DMS 273 treated with DMSO at 0.1 percent for 48 hours (cell line): ENCODE measurements at regions not wholly inside any gene's neighbourhood (a gene's known extent, or its start where the extent isn't known, plus 50 kb on each side); places are given as distances from the start of the nearest gene placed in this dataset.

Experiments used
- DNase-seq: peaks from one replicate; lab custom pipeline; 2025; lab: John Stamatoyannopoulos, UW

DNA sequence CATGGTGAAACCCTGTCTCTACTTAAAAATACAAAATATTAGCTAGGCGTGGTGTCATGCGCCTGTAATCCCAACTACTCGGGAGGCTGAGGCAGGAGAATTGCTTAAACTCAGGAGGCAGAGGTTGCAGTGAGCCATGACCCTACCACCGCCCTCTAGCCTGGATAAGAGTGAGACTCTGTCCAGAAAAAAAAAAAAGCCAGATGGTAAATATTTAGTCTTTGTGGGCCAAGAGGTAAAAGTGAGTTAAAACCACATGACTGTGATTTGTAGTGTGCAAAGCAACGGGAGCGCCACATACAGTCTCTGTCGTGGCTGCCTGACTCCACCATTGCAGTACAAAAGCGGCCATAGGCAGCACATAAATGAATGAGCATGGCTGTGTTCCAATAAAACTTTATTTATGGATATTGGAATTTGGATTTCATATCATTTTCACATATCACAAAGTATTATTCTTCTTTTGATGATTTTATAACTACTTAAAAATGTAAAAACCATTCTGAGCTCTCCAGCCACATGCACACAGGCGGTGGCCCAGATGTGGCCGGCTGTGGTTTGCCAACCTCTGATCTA lies 51.8 kb upstream of the CASZ1 start:
- no peak for DNase-seq

- DNase-seq = no peak
These were observed 53.6 kb upstream of the CASZ1 start for GRCh38 chr1:10850026-10850425.

DNA sequence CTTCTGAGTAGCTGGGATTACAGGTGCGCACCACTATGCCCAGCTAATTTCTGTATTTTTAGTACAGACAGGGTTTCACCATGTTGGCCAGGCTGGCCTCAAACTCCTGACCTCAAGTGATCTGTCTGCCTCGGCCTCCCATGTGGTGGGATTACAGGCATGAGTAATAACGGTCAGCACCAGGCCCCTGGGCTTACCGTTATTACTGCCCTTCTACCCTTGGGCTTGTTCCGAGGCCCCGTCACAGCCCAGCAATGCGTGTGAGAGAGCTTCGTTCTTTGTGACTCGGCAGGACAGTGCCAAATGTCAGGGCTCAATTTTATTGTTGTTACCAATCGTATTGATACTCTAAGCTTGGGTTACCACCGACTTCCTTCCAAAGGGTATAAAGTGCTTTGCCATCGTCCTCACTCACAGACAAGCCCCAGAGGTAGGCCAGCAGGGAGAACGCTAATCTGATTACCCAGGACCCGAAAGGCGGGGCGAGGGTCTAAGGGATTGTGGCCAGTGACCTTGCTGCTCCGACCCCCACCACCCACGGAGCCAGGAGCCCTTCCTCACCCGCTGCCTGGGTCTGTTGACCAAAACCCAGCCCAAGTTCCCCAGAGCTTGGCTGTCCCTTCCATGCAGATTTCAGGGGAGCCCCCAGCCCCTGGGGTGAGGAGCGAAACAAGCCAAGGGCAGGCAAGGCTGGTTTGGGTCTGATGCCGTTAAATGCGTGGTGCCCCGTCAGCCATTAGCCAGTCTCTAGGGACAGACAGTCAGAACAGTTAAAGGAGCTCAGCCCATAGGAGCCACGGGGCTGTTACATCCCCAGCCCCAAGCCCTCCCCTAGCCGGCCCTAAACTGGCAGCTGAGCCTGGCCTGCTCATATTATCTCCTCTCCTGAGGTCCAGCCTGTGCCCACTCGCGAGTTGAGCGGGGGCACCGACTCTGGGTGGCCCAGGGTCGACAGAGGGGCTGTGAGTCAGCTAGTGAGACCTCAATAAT lies 54.9 kb upstream of the CASZ1 start:
- DNase-seq = no peak

DNA sequence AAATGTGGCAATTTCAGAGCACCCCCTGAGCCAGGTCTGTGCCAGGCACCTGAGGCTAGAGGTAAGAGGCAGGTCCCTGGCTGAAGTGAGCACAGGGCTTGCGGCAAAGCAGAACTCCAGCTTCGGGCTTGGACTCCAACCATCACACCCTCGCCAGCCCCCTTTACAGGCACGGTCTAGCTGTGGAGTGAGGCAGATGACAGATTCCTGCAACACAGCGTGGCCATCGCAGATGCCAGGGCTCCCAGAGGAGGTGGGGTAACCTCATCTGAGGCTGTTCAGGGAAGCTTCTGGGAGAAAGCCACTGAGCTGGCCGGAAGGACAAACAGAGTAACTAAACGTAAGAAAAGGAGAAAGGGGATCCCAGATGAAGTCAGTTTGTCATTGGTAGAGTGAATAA lies 55.6 kb upstream of the CASZ1 start:
- DNase-seq = no peak

- no peak for DNase-seq
These were observed 56.0 kb upstream of the CASZ1 start for GRCh38 chr1:10852486-10852885.

DNA sequence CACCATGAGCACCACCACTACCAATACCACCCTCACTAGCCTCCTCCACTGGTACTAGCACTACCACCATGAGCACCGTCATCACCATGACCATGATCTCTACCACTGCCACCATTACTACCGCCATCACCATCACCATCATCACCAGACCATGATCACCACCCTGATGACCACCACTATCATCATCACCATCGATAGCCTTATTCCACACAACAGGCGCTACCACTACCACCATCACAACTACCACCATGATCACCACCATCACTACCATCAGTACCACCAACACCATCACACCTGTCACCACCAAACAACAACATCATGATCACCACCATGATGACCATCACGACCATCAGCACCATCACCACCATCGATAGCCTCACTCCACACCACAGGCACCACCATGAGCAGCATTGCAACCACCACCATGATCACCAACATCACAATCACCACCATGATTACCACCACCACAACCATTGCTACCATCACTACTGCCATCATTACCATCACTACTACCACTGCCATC lies 56.6 kb upstream of the CASZ1 start:
- DNase-seq = no peak

- DNase-seq = no peak
These were observed 57.3 kb upstream of the CASZ1 start for GRCh38 chr1:10853701-10854100.

GRCh38 chr1:10854856-10855459 lies 58.5 kb upstream of the CASZ1 start:
- DNase-seq = no peak

DNA sequence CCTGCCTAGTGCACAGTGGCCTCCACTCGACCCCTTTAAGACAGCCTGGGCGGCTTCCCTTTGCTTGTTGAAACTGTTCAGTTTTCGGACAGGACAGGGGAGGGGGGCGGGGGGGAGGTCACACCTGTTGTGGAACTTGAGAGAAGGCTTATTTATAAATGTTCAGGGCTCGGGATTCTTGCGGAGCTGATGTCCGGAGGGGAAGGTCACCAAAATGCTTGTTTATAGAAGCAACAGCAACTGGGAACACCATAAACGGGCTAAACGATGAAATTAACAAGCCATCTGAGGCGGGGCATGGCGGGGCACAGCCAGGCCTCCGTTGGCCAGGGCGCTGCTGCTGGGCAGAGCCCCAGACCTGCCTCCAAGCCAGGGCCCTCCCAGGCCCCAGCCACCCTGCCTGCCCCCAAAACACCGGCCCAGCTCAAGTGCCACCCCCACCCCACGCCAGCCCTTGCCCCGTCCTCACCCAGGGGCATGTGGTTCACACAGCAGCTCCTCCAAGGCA lies 59.8 kb upstream of the CASZ1 start:
- DNase-seq = no peak

- DNase-seq = no peak
These were observed 60.6 kb upstream of the CASZ1 start for GRCh38 chr1:10856863-10857598.

DNA sequence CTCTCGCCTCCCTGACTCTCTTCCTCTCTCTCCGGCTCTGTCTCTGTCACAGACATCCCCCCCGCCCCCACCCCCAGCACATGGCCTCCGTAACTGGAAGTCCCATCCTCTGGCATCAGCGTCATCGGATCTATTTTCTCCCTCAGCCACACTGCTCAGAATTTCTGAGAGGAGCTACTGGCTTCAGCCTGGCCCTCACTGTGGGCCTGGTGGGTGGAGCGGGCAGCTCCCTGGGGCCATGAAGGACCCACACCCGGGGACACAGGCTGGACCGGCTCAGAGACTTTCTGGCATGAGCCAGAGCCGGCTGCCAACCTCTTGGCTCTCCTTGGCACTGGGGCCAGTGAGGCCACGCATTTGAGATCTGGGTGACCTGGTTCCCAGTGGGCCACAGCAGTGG lies 61.2 kb upstream of the CASZ1 start:
- DNase-seq = no peak

DNA sequence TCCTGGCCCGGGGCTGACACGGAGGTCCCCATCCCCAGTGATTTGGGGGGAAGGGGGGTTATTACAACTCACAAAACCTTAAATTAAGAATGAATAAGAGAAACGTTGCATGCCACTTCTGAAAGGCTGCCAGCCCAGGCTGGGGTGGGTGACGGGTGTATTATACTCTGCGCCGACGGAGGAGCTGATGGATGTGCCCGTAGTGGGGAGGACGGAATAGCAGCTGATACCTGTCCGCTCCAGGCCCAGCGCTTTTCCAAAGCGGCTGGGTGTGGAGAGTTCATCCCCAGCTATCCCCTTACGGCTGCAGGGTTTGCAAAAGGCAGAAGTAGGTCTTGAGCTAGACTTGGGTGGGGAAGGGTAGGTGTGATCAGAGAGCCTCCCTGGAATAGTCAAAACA lies 63.8 kb upstream of the CASZ1 start:
- DNase-seq = no peak

DNA sequence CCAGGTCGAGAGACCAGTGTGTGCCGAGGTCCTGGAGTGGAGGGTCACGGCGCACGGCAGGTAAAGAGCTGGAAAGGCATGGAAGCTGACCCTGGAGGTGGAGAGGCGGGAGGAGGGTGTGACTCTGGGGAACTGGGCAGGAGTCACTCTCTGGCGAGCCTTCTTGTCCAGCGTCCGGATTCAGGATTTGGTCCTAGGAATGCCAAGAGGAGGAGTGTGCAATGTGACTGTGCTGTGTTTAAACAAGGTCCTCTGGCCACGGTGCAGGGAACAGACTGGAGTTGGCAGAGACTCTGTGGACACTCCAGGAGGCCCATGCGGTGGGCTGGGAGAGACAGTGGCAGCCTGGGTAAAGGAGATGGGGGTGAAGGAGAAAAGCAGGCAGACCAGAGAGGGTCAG lies 64.2 kb upstream of the CASZ1 start:
- no peak for DNase-seq

- no peak for DNase-seq
These were observed 65.4 kb upstream of the CASZ1 start for GRCh38 chr1:10861822-10862221.

DNA sequence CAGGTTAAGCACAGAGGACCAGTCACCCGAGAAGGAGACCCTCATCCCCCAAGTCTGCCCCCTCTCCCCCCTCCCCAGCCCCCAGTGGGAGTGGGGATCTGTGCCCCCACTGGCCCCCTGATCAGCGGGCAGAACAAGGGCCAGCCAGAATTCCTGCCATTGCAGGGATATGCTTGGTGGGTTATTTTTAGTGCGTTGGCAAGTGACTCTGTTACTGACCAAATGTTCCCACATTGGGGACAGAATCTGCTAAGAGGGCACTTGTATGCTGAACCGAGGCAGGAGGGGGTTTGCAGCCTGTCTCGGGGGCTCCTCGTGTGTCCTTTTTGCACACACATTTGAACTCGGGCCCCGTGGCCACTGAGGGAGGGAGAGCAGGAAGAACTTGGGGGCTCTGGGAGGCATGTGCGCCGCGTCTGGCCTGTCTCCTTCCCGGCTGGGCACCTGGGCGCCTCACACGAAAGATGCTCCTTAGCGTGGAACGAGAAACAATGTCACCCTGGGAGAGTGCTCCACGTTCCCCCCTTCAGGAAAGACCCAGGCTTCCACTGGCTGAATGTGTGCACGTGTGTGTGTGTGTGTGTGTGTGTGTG lies 66.4 kb upstream of the CASZ1 start:
- no peak for DNase-seq

DNA sequence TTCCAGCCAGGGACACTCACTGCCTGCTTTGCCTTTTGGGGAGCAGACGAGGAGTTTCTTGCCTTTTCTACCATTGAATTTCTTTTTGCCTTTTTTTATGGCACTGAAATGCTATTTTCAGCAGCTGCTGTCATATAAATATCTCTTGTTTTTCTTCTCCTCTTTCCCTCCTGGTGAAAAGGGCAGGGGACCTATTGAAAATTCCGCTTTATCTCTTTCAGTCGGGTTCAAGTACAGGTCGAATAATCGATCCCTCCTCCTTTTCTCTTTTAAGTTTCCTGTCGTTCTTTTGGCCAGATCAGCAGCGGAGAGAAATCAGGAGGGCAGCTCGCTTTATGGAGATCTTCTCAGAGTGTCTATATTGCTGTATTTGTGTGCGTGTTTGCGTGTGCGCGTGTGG lies 67.4 kb upstream of the CASZ1 start:
- no peak for DNase-seq

- DNase-seq = no peak
These were observed 68.3 kb upstream of the CASZ1 start for GRCh38 chr1:10864776-10865175.

DNA sequence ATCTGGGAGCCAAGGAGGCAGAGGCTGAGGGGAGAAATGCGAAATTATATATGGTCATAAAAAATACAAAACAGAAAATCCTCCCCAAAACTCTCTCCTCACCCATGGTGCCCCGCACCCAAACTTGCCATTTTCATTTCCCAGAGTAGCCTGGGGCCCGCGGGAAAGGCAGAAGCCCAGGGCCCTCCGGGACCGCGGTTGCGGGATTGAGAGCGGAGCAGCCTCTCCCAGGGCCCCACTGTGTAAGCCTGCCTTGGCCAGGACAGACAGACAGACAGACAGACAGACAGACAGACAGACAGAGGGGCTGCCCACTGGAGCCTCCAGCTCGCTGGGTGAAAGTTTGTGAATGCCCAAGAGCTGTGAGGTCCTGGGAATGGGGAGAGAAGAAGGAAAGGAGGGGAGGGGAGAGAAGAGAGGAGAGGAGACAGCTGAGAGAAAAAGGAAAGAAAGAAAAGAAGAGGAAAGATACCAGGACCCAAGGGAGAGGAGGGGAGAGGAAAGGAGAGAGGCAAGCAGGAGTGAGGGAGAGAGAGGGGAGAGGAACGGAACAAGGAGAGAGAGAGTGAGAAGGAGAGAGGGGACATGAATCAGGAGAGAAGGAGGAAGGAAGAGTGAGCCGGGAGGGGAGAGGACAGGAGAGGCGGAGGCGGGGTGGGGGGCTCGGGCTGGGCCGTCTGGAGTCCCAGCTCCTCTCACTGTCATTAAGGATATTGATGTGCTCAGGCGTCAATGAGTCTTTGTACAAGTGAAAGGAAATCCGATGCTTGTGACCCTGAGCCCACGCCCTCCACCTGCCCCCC lies 69.3 kb upstream of the CASZ1 start:
- DNase-seq = no peak

DNA sequence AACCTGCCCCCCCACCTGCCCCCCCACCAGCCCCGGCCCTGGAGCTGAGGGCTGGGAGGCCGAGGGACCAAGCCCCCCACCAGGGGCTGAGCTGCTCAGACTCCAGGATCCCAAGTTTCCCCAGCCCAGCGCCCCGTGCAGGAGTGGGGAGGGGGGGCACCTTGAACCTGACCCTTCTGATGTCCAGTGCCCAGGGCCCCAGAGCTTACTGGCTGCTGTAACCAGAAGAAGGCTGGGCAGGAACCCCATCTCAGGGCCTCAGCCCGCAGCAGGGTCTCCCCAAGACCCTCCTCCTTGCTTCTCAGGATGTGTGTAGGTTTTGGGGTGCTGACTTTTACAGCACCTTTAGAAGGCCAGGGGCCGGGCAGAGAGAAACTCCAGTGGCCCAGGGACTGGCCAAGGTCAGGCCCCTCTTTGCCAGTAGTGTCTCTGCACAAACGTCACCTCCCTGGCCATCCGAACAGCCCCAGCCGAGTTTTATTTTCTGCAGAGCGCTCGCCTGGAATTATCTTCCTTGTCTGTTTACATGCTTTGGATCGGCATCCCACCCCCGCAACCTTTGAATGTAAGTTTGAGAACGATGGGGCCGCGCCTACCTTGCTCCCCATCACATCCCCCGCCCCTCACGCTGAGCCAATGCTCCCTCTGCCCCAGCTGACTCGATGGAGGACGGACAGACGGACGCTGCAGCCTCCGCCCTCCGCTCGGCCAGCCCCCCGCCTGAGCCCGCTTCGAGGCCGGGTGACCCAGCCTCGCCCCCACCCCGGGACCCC lies 70.1 kb upstream of the CASZ1 start:
- no peak for DNase-seq

DNA sequence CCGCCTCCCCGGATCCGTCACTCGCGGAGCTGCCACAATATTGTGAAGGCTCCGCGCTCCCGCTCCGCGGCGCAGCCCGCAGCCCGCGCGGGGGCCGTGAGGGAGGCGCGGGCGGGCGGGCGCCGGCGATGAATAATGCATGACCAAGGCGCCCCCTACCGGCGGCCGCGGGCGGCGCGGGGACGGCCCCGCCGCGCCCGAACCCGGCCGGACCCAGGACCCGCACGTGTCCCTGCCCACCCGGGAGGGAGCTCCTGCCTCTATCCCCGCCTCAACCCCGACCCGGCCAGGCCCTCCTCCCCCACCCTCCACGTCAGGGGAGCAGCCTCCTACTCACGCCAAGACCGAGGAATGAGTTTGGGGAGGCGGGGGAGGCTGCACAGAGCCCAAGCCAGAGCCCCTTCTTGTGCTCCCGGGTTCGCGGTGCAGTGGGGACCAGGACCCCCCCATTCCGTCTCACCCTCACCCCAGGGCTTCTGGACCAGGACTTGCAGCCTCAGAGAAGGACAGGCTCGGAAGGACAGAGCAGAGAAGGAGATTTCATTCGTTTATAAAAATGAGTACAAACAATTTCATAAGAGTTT lies 70.8 kb upstream of the CASZ1 start:
- no peak for DNase-seq
